ENCODE measurements at regions not wholly inside any gene's neighbourhood (a gene's known extent, or its start where the extent isn't known, plus 50 kb on each side); places are given as distances from the start of the nearest gene placed in this dataset.

- TF ChIP-seq, protein P1, sequence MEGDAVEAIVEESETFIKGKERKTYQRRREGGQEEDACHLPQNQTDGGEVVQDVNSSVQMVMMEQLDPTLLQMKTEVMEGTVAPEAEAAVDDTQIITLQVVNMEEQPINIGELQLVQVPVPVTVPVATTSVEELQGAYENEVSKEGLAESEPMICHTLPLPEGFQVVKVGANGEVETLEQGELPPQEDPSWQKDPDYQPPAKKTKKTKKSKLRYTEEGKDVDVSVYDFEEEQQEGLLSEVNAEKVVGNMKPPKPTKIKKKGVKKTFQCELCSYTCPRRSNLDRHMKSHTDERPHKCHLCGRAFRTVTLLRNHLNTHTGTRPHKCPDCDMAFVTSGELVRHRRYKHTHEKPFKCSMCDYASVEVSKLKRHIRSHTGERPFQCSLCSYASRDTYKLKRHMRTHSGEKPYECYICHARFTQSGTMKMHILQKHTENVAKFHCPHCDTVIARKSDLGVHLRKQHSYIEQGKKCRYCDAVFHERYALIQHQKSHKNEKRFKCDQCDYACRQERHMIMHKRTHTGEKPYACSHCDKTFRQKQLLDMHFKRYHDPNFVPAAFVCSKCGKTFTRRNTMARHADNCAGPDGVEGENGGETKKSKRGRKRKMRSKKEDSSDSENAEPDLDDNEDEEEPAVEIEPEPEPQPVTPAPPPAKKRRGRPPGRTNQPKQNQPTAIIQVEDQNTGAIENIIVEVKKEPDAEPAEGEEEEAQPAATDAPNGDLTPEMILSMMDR (IDR thresholded peaks at IDR 0.05): no peak
- Mint-ChIP-seq H3K4me3 (ENCODE audit: unreplicated experiment) (no peak overlapping the region), H3K27ac (ENCODE audit: unreplicated experiment) (peak overlapping the region; percentile 23), H3K36me3 (ENCODE audit: unreplicated experiment) (peaks cover 4% of the 10 kb centered on the region), H3K9me3 (ENCODE audit: unreplicated experiment) (no peaks in the 10 kb centered on the region), H3K4me1 (ENCODE audit: unreplicated experiment) (peaks cover 15% of the 10 kb centered on the region), H3K27me3 (ENCODE audit: unreplicated experiment) (no peaks in the 10 kb centered on the region)
- DNase-seq (ENCODE audit: extremely low spot score, unreplicated experiment): no peak
Measured at GRCh38 chr5:98570661-98571191, 202.7 kb upstream of the RGMB start.

- no peaks in the 10 kb centered on the region for H3K27me3 Mint-ChIP-seq (ENCODE audit: unreplicated experiment)
- no peaks in the 10 kb centered on the region for H3K9me3 Mint-ChIP-seq (ENCODE audit: unreplicated experiment)
- H3K27ac Mint-ChIP-seq (ENCODE audit: unreplicated experiment): no peak overlapping the region
- TF ChIP-seq, protein P1 (IDR thresholded peaks at IDR 0.05): no peak
- H3K36me3 Mint-ChIP-seq (ENCODE audit: unreplicated experiment): no peaks in the 10 kb centered on the region
- peaks cover 15% of the 10 kb centered on the region for H3K4me1 Mint-ChIP-seq (ENCODE audit: unreplicated experiment)
- no peak overlapping the region for H3K4me3 Mint-ChIP-seq (ENCODE audit: unreplicated experiment)
- DNase-seq (ENCODE audit: extremely low spot score, unreplicated experiment): no peak
Measured at GRCh38 chr5:98573834-98574320, 199.6 kb upstream of the RGMB start.

DNA sequence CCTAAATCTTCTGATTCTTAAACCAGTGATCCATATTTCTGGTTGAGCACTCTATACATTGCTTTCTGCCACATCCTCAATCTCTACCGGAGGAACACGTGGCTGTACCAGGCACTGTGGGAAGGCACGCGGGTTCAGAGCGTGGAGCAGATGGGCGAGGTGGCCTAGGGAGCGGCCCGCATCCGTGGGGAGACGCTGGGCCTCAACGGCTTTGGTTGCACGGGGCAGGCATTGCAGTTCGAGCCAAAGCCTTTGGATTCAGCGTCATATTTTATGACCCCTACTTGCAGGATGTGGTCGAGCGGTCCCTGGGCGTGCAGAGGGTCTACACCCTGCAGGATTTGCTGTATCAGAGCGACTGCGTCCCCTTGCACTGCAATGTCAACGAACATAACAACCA is 197.2 kb upstream of the RGMB start:
- H3K27me3 Mint-ChIP-seq (ENCODE audit: unreplicated experiment): no peaks in the 10 kb centered on the region
- H3K9me3 Mint-ChIP-seq (ENCODE audit: unreplicated experiment): no peaks in the 10 kb centered on the region
- DNase-seq (ENCODE audit: extremely low spot score, unreplicated experiment): no peak
- no peaks in the 10 kb centered on the region for H3K36me3 Mint-ChIP-seq (ENCODE audit: unreplicated experiment)
- H3K4me3 Mint-ChIP-seq (ENCODE audit: unreplicated experiment): no peak overlapping the region
- TF ChIP-seq, protein P1 (IDR thresholded peaks at IDR 0.05): no peak
- peaks cover 2% of the 10 kb centered on the region for H3K4me1 Mint-ChIP-seq (ENCODE audit: unreplicated experiment)
- H3K27ac Mint-ChIP-seq (ENCODE audit: unreplicated experiment): no peak overlapping the region

- TF ChIP-seq, protein P1 (IDR thresholded peaks at IDR 0.05): no peak
Measured at GRCh38 chr5:98578438-98578837, 195.0 kb upstream of the RGMB start.

GRCh38 chr5:98581112-98581997 is 192.1 kb upstream of the RGMB start:
- no peaks in the 10 kb centered on the region for H3K36me3 Mint-ChIP-seq (ENCODE audit: unreplicated experiment)
- H3K4me1 Mint-ChIP-seq (ENCODE audit: unreplicated experiment): peaks cover 2% of the 10 kb centered on the region
- DNase-seq (ENCODE audit: extremely low spot score, unreplicated experiment): no peak
- H3K27me3 Mint-ChIP-seq (ENCODE audit: unreplicated experiment): no peaks in the 10 kb centered on the region
- H3K9me3 Mint-ChIP-seq (ENCODE audit: unreplicated experiment): peaks cover 5% of the 10 kb centered on the region
- no peak overlapping the region for H3K27ac Mint-ChIP-seq (ENCODE audit: unreplicated experiment)
- TF ChIP-seq, protein P1 (IDR thresholded peaks at IDR 0.05): no peak
- no peak overlapping the region for H3K4me3 Mint-ChIP-seq (ENCODE audit: unreplicated experiment)

More at GRCh38 chr5:98578438-98578837, 195.0 kb upstream of the RGMB start:
- Mint-ChIP-seq H3K9me3 (ENCODE audit: unreplicated experiment) (no peaks in the 10 kb centered on the region), H3K36me3 (ENCODE audit: unreplicated experiment) (no peaks in the 10 kb centered on the region), H3K27ac (ENCODE audit: unreplicated experiment) (no peak overlapping the region), H3K4me1 (ENCODE audit: unreplicated experiment) (peaks cover 2% of the 10 kb centered on the region), H3K27me3 (ENCODE audit: unreplicated experiment) (no peaks in the 10 kb centered on the region), H3K4me3 (ENCODE audit: unreplicated experiment) (no peak overlapping the region)
- no peak for DNase-seq (ENCODE audit: extremely low spot score, unreplicated experiment)

All from osteocyte (in vitro differentiated cells).